ENCODE measurements at regions not wholly inside any gene's neighbourhood (a gene's known extent, or its start where the extent isn't known, plus 50 kb on each side); places are given as distances from the start of the nearest gene placed in this dataset.

DNA sequence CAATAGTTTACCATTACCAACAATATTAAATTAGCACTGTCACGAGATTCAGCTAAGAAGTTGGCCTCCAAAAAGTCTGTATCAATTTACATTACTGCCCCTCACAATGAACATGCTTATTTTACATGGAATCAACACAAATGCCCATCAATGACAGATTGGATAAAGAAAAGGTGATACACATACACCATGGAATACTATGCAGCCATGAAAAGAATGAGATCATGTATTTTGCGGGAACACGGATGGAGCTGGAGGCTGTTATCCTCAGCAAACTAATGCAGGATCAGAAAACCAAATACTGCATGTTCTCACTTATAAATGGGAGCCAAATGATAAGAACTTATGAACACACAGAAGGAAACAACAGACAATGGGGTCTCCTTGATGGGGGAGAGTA lies 211.8 kb upstream of the RREB1 start:
- no peak for DNase-seq (ENCODE audit: low read depth in 2 of 2)
- no peak for TF ChIP-seq CTCF (IDR thresholded peaks at IDR 0.05; ENCODE audit: low read depth, low read length)
- no peak overlapping the region for H3K4me3 ChIP-seq (replicated peaks in 1 of 2; ENCODE audit: low read depth in 2 of 2, low read length in 2 of 2)

DNA sequence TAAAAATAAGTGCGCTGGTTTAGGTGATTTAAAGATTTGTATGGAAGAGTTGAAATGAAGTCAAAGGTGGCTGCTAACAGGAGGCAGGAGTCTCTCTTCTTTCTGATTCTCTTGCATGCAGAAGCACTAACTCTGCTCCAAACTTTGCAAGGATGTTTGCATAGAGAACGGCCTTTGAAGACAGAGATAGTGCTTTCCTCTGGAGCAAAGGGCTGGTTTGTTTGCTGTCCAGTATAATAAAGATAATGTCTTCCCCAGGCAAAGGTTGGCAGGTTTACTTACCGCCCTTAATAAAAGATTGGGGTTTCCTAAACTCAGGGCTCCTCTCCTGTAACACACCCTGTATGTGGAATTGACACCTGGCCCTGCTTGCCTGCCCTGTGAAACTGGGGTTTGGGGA lies 210.6 kb upstream of the RREB1 start:
- no peak overlapping the region for H3K4me3 ChIP-seq (replicated peaks in 1 of 2; ENCODE audit: low read depth in 2 of 2, low read length in 2 of 2)
- TF ChIP-seq CTCF (IDR thresholded peaks at IDR 0.05; ENCODE audit: low read depth, low read length), result no peak
- DNase-seq (ENCODE audit: low read depth in 2 of 2), result no peak

DNA sequence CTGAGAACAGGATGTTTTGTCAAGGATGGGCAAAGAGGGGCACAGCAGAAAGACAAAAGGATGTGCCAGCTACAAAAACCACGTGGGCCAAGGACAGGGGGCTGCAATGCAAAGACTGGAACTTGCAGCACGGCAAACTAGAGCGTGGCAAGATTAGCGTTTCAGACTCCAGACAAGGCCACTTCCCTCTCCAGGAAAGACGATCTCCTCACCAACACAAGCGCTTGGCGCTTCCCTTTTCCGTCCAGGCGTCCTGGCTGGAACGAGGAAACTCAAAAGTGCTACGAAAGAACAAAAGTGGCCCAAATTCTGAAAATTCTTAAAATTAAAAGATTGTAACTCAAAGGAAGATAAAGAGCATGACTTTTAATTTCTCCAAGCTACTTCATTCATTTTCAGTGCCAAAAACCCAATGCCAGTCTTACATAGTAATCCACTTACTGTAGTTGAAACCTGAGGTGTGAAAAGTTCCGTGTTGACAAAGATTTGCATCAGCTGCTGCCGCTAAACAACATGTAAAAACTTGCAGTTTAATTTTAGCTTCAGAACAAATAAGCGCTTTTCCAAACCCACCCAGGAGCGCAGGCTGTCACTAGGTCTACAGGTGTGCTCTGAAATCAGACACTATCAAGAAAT lies 207.1 kb upstream of the RREB1 start:
- TF ChIP-seq CTCF (IDR thresholded peaks at IDR 0.05; ENCODE audit: low read depth, low read length), result no peak
- no peak overlapping the region for H3K4me3 ChIP-seq (replicated peaks in 1 of 2; ENCODE audit: low read depth in 2 of 2, low read length in 2 of 2)
- DNase-seq (ENCODE audit: low read depth in 2 of 2), result no peak

DNA sequence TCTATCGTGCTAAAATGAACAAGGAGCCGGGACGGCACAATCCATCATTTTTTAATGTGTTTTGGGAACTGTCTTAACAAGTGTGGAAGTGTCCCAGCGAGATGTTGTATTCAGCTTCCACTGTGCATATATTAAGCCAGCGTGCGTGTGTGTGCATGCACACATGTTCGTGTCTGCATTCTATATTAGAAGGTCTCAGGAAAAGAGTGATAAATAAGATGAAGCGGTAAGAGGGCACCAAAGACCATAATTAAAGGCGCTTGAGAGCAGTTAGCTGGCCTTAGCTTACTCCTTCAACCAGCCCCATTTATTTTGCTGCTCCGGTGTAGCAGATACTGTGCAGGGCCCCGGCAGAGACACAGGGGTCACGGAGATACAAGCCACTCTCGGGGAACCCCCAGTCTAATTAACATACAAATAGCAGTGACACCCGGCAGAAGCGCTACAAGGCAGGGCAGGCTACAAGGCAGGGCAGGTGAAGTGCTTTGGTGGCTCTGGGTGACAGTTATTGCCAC lies 206.5 kb upstream of the RREB1 start:
- DNase-seq (ENCODE audit: low read depth in 2 of 2), result no peak
- no peak overlapping the region for H3K4me3 ChIP-seq (replicated peaks in 1 of 2; ENCODE audit: low read depth in 2 of 2, low read length in 2 of 2)
- no peak for TF ChIP-seq CTCF (IDR thresholded peaks at IDR 0.05; ENCODE audit: low read depth, low read length)

- H3K4me3 ChIP-seq (replicated peaks in 1 of 2; ENCODE audit: low read depth in 2 of 2, low read length in 2 of 2), result no peak overlapping the region
- no peak for TF ChIP-seq CTCF (IDR thresholded peaks at IDR 0.05; ENCODE audit: low read depth, low read length)
- DNase-seq (ENCODE audit: low read depth in 2 of 2), result no peak
Observed at GRCh38 chr6:6901945-6902344, 205.8 kb upstream of the RREB1 start.

DNA sequence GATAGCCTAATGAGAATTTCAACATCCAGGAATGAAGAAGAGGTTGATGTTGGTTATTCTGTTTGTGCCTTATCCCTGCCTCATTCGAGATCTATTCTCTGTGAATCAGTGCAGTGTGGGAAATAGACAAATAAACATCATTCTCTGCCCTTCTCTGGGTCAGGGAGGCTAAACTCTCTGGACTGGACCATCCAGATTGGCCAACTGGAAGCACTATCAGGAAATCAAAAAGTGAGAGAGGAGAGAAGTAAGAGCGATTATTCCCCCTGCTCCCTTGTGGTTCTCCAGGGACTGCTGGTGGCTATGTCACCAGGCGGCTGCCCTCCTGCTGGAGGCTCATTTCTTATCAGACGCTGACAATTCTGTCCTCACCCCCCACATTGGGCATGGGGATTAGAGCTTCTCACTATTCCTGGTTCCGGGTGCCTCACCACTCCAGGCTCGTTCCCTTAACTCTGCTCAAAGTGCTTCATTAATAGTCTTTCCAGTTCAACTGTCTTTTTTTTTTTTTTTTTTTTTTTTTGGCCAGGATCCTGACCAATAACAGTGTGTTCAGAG lies 201.7 kb upstream of the RREB1 start:
- TF ChIP-seq CTCF (IDR thresholded peaks at IDR 0.05; ENCODE audit: low read depth, low read length), result no peak
- DNase-seq (ENCODE audit: low read depth in 2 of 2), result no peak
- no peak overlapping the region for H3K4me3 ChIP-seq (replicated peaks in 1 of 2; ENCODE audit: low read depth in 2 of 2, low read length in 2 of 2)
